ENCODE measurements at regions not wholly inside any gene's neighbourhood (a gene's known extent, or its start where the extent isn't known, plus 50 kb on each side); places are given as distances from the start of the nearest gene placed in this dataset.

DNA sequence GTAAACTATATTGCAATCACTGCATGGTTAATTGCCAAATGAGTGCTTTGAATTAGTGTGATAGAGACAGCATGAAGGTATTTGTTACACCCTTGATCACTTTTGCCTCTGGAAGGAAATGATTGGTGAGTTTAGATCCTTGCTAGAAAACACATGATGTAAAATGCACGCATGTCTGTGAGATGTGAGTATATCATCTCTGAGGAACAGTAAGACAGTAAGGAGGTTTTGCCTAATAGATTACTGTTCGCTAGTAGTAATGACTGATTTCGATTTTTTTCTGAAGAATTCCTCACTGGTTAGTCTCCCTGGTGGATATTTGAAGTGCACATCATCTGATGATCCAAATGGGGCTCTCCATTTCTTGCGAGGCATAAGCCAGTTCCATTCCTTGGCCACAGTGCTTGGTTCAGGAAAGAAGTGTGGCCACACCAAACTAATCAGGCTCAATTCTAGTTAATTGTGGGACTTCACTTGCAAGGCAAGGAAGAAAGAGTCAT lies 156.4 kb upstream of the ADRA1B start:
- no peak for DNase-seq

DNA sequence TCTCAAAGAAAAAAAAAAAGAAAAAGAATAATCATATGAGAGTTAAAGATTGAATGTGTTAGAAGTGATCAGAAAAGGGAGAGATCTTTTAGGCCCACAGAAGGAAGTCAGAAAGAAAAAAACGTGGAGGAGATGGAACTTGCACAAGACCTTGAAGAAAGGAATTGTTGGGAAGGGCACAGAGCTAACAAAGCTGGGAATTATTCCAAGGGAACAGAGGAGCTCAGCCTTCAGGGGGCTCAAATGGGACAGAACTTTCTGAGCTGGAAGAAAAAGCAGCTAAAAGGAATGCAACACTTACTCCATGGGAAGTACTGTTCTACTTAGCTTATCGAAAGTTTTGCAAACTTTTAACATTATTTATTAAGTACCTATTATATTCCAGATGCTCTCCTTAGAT lies 153.4 kb upstream of the ADRA1B start:
- DNase-seq = no peak

DNA sequence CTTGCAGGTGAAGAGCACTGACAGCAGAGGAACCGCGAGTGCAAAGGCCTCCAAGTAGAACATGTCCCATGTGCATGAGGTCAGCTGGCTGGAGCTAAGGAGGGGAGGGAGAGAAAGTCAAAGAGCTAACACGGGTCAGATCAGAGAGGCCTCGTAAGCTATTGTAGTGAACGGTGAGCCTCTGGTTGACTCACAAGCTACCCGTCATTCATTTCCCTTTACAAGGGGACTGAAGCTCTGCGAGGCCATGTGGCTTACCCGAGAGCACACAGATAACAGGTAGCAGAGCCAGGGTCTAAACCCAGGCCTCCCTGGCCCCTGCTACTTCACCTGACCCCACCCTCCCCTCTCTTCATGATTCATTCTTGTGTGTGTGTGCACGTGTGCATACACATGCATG lies 152.7 kb upstream of the ADRA1B start:
- DNase-seq = no peak

DNA sequence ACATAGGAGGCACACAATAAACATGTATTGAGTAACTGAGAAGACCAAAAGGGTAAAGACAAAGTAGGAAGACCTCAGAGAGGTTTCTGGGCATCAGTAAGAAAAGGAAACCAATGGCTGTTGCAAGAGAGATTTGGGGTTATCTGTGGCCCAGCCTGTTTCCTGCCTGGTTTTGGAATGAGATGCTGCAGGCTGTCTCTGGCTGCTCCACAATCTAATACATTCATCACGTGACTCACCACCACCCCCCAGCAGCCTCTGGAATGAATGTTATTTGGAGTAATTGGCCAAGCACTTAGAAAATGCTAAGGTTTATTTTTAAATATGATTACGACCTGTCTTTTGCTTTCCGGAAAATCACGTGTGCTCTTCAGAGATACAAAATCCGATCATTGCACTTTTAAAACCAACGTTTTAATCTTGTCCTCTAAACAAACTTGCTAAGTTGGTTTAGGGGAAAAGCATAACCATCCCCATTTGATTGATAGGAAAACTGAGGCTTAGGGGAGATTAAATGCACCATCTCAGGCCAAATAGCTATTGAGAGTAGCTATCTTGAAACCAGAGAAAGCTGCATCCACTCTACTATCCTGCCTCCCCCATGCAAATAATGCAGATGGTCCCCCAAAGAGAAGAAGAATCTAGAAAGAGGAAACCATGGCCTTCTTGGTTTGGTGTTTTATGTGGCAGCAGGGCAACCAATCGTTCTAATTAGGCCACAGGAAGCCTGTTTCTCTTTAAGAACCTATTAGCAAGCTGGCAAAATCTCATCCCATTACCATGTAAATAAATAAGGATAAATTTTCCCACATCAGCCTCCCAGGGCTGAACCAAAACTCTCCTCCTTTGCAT lies 151.8 kb upstream of the ADRA1B start:
- peak; percentile 3 for DNase-seq

DNA sequence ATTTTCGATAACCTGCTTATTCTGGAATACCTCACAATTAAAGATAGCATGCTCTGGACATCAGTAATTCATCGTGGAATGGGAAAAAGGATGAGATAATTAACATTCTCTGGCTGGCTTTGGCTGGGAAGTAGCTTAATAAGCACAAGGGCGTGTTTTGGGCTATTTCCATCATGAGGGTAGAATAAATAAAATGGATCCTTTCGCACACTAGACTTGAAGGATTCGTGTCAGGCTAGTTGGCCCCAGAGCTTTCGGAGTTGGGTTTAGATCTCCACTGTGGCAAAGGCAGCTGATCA lies 151.2 kb upstream of the ADRA1B start:
- DNase-seq = no peak

DNA sequence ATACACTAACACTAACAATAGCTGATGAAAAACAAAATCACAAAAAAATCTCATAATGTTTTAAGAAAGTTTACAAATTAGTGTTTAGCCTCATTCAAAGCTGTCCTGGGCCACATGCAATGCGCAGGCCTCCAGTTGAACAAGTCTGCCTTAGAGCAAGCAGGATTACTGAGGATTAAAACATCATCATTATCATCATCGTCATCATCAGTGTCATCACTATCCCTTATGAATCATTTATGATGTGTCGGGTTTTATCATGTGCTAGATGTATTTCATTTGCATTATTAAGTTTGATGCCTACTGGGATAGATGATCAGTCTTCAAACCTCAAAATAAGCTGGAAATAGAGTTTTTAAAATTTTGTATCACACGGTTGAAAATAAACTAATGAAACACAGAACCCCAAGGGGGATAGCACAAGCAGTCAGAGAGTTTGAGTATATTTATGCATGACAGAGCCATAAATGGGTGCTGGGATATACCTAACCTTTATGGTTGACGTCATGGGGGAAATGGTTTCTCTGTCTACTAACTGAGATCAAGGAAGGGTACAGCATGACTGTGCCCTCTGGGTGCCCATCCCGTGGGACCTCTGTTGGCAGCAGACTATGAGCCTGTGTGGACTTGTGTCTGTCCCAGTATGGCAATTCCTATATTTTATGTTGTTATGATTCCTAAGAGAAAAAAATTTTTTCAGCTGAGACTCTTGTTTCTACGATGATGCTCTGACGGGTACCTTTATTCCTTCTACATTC lies 150.3 kb upstream of the ADRA1B start:
- DNase-seq = no peak

DNA sequence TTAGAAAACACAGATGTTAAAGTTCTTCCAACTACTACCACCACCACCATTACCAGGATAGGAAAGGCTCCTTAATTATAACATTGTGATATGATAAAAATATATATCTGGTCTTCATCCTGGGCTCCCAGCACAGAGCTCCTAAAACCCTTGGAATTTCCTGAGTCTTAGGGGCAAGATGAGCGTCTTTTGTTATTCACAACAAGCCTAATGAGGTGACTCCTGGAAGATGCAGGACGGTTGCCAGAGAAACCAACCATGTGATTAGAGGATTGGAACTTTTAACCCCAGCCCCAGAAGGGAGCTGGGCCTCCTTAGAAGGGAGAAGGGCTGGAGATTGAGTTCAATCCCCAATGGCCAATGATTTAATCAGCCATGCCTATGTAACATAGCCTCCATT lies 148.0 kb upstream of the ADRA1B start:
- DNase-seq = no peak

DNA sequence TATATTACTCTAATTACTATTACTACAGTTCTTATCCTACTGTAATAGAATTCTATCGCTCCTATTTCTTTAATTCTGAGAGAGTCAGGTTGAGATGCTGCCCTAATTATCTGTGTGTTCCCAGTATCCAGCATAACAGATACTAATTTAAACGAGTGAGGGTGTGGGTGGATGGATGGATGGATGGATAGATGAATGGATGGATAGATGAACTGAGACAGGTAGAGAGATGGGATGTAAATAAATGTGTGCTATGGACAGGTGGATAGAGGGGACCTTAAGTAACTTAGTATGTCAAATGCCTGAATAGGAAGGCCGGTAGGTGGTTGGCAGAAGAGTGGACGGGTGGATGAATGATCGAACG lies 143.6 kb upstream of the ADRA1B start:
- DNase-seq = no peak

DNA sequence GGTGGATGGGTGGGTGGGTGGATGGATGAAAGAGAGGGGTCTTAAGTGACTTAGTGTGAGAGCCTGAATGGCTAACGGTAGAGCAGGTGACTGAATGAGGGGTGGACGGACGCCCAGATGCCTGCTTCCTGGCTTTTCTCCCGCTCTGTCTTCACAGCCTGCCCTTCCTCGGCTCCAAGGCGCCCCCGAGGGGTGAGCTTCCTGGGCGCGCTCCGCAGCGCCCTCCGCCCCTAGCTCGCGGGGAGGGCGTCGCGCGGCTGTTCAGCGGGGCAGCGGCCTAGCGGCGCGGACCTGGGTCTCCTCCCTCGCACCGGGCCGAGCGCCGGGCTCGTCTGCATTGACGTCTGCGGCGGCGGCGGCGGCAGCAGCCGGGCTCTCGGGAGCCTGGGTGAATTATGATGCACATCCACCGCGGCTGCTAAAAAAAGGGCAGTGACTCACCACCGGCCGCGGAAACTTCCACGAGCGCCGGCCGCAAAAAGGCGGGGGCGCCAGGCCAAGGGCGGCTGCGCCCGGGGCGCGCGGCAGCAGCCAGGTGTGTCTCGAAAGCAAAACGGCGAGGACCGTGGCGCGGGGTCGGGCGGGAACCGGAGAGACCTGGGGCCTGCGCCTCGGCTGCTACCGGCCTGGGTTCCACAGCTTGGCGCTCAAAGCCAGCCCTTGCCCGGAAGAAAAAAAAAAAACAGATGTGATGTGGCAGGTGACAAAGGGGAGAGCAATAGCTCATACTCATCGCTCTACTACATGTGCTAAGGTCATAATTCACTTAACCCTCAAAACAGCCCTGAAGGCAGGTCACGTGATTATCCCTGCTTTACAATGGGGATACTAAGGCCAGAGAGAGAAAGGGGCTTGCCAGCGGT lies 143.0 kb upstream of the ADRA1B start:
- peak; percentile 65 for DNase-seq

DNA sequence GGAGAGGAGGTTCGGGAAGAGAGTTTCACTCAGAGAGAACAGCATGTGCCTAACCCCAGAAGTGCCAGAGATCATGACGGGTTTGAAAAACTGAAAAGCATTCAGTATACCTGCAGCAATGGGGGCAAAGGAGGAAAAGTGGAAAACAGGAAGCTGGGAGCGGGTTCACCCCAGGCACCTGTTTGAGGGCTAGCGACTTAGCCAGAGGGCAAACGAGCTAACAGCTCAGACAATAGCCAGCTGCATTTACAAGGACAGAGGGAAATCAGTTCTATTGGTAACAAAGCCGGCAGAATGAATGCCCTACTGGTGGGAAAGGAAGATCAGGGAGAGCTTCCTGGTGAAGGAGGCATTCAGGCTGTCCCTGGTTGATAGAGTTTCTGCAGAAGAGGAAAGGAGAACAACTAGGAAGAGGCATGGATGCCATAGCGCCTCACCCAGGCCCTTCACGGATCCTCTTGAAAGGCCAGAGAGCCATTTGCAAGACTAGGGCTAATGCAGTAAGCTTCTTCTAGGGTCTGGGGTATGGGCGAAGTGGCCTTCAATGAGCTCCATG lies 141.7 kb upstream of the ADRA1B start:
- DNase-seq = no peak

DNA sequence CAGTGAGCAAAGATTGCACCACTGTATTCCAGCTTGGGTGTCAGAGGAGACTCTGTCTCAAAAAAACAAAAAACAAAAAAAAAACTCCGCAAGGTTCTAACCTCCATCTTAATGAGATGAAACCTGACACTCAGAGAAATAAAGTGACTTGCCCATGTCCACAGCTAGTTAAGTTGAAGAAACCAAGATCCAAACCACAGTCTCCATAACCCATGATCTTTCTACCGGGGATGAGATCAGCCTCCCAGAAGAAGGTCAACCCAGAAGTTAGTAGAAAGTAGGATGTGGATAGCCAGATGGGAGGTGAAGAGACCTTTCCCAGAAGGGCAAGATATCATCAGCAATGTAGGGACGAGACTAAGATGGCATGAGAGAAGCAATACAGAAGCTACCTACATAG lies 140.4 kb upstream of the ADRA1B start:
- DNase-seq = no peak

DNA sequence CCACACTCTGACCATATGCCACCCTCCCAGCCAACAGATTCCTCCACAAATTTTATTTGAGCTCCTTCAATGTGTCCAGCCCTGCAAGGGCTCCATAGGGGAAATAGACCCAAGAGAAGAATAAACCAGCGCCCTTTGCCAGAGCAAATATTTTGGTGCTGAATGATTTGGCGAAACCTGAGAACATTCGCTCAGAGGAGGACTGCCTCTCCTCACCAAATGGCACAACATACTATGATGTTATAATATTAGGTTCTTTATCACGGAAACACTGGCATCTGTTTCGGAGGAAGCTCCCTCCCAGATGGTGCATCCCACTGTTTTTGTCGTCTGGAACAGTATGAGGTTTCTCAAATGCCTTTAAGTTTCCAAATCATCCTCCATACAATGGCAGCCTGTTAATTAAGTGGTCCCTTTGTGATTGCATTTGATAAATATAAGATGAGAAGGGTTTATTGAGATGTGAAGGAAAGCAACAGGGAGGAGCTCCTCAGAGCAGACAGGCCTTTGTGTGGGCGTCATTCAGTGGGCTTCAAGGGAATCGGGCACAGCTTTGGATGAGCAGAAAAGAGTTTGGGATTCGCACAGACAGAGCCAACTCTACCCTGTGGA lies 139.1 kb upstream of the ADRA1B start:
- DNase-seq = no peak

DNA sequence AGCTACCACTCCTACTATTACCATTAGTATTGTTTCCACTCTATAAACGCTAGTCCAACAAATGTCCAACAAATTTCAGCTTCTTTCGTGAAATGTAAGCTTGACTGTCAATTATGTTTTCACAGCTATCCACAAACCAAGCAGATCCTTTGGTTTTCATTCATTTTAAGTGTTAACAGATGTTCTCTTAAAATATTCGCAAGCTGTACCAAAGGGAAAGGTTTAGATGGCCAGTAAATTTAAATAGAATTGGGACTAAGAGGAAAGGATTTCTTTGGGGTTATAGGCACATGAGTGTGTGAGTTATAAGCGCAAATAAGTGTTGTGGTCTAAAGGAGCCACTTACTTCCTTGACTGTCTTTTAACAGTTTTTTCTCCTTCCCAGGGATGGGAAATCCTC lies 136.8 kb upstream of the ADRA1B start:
- no peak for DNase-seq

DNA sequence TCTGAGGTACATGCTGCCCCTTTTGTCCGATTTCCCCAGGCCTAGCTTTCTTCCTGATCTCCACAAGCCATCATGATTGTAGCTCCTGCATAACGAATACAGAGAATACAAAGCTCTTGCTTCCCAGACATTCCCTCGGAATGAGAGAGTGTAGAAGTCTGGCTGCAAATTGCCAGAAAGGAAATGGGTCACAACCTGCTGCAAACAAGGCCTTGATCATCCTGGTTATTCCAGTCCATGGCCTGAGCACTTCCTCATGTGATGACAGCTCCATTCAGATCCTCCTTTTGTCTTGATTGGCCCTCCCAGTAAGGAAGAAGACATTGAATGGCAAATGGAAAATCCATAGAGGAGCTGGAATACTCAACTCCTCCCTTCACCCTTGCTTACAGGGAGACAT lies 136.0 kb upstream of the ADRA1B start:
- DNase-seq = no peak

DNA sequence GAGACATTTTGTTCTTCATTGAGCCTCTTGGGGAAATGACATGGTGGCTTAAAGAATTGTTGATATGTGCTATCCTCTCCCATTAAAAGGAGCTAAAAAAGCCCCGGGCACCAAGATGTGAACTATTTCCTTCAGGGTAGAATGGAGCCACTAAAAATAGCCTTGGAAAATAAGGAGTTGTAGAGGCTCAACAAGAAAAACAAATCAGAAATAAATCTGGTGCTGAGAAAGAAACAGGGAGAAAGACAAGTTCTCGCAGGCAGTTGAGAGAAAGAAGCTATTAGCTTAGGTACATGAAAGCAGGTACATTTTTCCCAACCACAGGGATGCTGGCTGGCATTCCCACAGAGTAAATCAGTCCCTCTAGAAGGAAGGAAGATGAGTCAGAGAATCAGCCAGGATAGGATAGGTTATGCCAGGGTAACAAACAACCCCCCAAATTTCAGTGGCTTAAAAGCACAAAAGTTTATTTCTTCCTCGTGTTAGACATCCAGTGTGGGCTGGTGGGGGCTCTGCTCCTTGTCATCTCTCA lies 134.6 kb upstream of the ADRA1B start:
- no peak for DNase-seq

DNA sequence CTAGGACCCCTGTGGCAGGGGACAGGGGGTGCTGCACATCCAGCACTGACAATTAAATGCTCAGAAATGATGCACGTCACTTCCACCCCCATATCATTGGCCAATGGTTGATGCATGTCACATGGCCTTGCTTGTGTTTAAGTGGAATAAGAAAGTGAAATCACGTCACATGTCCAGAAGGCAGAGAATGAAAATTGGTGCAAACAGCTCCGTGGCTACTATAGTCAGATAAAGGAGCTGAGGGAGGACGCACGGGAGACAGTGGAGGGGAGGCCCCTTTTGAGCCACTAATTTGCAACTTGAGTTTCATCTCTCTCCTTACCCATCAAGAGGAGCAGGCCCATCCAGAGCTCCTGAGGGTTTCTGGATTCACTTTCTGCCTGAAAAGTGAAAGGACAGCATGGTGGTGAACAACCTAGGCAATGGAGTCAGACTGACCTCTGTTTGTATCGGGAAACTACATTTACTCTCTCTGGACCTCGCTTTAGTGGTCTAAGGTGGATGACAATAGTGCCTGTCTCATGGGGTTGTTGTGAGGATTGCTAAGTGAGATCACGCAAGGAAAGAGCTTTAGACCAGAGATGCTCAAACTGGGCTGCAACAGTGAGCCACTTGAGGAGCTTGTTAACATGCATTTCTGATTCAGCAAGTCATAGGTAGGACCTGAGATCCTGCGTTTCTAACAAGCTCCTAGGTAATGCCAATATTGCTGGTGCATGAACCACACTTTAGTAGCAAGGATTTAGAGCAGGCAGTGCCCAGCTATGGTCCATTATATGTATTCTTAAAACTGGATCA lies 133.9 kb upstream of the ADRA1B start:
- no peak for DNase-seq

DNA sequence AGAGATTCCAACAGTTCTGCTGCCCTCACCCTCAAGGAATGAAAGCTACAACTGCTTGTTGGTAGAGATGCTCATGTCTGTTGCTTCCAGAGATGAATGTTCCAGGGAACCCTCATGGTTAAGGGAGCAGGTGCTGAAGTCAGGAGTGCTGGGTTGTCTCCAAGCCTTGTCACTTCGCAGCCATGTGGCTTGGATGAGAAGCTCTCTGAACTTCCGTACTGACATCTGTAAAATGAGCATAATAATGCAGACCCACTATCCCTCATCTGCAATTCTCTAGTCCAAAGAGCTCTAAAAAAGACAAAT lies 133.3 kb upstream of the ADRA1B start:
- DNase-seq = no peak

DNA sequence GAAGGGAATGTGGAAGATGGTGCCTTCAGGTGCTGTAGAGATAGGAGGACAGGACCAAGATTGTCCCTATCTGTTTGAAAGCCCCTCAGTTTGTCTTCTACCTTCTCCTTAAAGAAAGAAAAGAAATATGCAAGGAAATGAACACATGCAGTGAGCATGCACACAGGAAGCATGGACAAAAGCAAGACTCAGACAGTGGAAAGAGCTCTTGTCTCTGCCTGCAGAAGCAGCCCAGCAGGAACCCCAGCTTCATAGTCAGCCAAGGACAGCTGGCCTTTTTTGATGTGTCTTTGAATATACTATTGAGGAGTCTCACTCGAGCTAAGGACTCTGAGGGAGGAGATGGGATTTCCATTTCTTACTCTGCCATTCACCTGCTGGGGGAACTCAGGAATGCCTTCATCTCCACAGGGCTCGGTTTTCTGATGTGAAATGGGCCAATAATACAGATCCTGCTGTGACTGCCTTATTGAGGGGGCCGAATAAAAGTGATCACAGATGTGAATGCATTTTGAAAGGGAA lies 132.5 kb upstream of the ADRA1B start:
- DNase-seq = no peak

DNA sequence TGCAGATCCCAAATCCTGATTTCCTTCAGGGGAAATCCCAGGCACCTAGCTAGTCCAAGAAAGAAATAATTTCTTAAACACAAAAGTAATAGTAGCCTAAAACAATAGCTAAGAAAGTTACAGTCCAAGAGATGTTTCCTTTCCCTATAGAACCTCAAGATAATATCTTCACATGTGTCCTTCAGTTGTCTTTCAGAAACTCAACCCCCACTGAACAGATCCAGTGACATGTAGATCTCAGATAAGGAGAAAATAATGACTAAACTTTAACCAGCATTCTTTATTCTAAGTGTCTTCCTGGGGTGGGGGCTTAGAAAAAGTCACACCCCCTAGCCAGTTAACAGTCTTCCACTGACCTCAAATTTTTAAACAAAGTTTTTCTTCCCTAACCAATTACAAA lies 131.3 kb upstream of the ADRA1B start:
- no peak for DNase-seq

DNA sequence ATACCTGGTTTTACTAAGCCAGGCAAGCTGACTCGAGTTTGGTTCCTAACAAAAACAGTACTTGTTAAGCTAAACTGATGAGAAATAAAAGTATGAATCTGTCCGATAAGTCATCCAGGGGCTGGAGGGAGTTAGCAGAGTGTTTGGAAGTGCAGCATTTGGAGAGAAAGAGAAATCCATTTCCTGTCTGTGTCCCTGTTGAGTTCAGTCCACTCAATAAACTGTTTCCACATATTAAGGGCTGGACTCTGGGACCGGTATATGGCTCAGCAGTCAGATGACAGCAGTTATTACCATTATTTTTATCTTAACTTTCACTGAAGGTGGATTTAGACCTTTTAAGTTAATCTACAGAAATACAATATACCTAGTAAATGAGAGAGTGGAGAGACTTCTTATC lies 130.6 kb upstream of the ADRA1B start:
- DNase-seq = no peak

DNA sequence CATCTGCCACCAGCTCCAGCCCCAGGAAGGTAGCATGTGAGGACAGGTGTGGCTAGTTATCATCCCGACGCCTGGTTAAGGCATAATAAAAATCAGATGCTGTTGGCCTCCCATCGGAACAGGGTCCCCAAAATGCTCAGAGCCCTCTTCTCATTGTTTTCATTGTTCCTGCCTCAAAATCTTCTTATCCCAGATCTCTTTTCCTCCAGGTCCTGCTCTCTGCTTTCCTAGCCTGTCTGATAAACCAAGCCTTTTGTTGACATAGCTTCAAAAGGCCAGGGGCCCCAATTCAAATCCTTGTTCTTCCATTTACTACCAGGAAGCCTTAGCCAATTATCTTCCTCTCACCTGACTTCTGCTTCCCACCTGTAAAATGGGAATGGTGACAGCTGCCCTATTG lies 130.1 kb upstream of the ADRA1B start:
- no peak for DNase-seq
